Smooth muscle cell (in vitro differentiated cells): ENCODE measurements at regions not wholly inside any gene's neighbourhood (a gene's known extent, or its start where the extent isn't known, plus 50 kb on each side); places are given as distances from the start of the nearest gene placed in this dataset.
A peak's percentile ranks its signal among the peaks of the same experiment; 100 is the strongest.

ENCODE experiments used
- DNase-seq: peaks from one replicate; lab custom pipeline; 2025; ENCODE audit not compliant: unreplicated experiment; lab: John Stamatoyannopoulos, UW
- H2AFZ ChIP-seq: fragments of 200-600 bp; sonication (generic); 2 replicates; pipeline ENCODE4 v1.6.0; 2016; ENCODE audit warnings: antibody characterized with exemption, low read depth, mild to moderate bottlenecking
- H3F3A ChIP-seq: fragments of 200-600 bp; sonication (generic); 2 replicates; pipeline ENCODE4 v1.6.0; 2017; ENCODE audit warnings: antibody characterized with exemption, low read depth
- H3K27ac ChIP-seq: fragments of 200-600 bp; sonication (generic); 2 replicates; pipeline ENCODE4 v1.5.1; 2016; ENCODE audit warnings: low read depth, mild to moderate bottlenecking
- H3K27me3 ChIP-seq: fragments of 200-600 bp; sonication (generic); 2 replicates; pipeline ENCODE4 v1.6.1; 2016; ENCODE audit warnings: low read depth, mild to moderate bottlenecking
- H3K36me3 ChIP-seq: fragments of 200-600 bp; sonication (generic); 2 replicates; pipeline ENCODE4 v1.5.1; 2016; ENCODE audit warnings: low read depth
- H3K4me1 ChIP-seq: fragments of 200-600 bp; sonication (generic); 2 replicates; pipeline ENCODE4 v1.5.1; 2016; ENCODE audit warnings: low read depth
- H3K4me2 ChIP-seq: fragments of 200-600 bp; sonication (generic); 2 replicates; pipeline ENCODE4 v1.6.0; 2016; ENCODE audit warnings: mild to moderate bottlenecking
- H3K4me3 ChIP-seq: fragments of 200-600 bp; sonication (generic); 2 replicates; pipeline ENCODE4 v1.5.1; 2016; ENCODE audit warnings: mild to moderate bottlenecking
- H3K79me2 ChIP-seq: fragments of 200-600 bp; sonication (generic); 2 replicates; pipeline ENCODE4 v1.6.0; 2016; ENCODE audit warnings: low read depth, mild to moderate bottlenecking
- H3K9ac ChIP-seq: fragments of 200-600 bp; sonication (generic); 2 replicates; pipeline ENCODE4 v1.6.0; 2016; ENCODE audit warnings: low read depth
- H3K9me3 ChIP-seq: fragments of 200-600 bp; sonication (generic); replicated peaks from 2 replicates; pipeline ENCODE4 v1.5.1; 2016; ENCODE audit warnings: low read depth
- H4K20me1 ChIP-seq: fragments of 200-600 bp; sonication (generic); 2 replicates; pipeline ENCODE4 v1.6.0; 2016; ENCODE audit warnings: low read depth
- WGBS: methylation state at CpG from one replicate; pipeline ENCODE4 v1.1.7; 2016; ENCODE audit warnings: low lambda C conversion rate; 5-methylcytosine and 5-hydroxymethylcytosine counted together
- TF ChIP-seq, protein P1 (sequence below): fragments of 200-600 bp; sonication (generic); IDR thresholded peaks from 2 replicates; pipeline ENCODE4 v1.5.1; 2017; ENCODE audit warnings: borderline replicate concordance, mild to moderate bottlenecking, antibody characterized with exemption; ENCODE audit not compliant: insufficient read depth, poor library complexity, severe bottlenecking

DNA sequence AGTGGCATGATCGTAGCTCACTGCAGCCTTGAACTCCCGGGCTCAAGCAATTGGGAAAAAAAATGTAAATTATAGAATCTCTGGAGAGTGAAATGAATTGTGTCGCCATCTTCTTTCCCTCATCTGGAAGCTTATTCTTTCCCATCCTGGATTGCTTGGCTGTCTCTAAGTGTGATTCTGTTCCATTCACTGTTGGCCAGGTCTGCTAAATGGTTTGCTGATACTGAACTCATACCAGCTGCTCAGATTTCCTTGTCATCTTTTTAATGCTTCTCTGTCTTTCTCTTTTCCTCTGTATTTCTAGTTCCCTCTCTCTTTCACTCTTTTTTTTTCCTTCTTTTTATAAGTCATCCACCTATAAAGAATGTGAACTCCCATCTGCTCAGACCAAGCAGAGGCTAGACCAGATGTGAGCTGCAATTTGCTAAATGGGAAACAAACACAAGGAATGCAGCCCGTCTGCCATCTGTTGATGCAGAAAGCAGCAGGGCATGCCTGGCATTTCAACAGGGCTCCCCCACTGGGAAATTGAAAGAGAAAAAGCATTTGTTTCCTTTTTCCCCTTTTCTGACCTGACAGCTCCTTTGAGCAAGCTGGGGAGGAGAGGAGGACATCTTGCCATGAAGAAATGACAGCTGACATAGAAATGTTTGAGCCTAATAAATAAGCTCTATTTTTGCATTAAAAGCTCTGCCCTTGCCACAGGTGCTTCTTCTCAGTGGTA is 1823.6 kb upstream of the FLRT2 start:
- DNase-seq = no peak
- Histone ChIP-seq H3F3A (no peaks in the 10 kb centered on the region), H3K27me3 (no peaks in the 10 kb centered on the region), H3K4me1 (no peaks in the 10 kb centered on the region), H3K9me3 (no peaks in the 10 kb centered on the region), H3K27ac (no peak overlapping the region), H3K9ac (no peak overlapping the region), H3K36me3 (no peaks in the 10 kb centered on the region), H3K79me2 (no peaks in the 10 kb centered on the region), H3K4me2 (no peak overlapping the region), H3K4me3 (no peak overlapping the region), H4K20me1 (no peaks in the 10 kb centered on the region), H2AFZ (no peak overlapping the region)
- TF ChIP-seq, protein P1, sequence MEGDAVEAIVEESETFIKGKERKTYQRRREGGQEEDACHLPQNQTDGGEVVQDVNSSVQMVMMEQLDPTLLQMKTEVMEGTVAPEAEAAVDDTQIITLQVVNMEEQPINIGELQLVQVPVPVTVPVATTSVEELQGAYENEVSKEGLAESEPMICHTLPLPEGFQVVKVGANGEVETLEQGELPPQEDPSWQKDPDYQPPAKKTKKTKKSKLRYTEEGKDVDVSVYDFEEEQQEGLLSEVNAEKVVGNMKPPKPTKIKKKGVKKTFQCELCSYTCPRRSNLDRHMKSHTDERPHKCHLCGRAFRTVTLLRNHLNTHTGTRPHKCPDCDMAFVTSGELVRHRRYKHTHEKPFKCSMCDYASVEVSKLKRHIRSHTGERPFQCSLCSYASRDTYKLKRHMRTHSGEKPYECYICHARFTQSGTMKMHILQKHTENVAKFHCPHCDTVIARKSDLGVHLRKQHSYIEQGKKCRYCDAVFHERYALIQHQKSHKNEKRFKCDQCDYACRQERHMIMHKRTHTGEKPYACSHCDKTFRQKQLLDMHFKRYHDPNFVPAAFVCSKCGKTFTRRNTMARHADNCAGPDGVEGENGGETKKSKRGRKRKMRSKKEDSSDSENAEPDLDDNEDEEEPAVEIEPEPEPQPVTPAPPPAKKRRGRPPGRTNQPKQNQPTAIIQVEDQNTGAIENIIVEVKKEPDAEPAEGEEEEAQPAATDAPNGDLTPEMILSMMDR = no peak
- WGBS = 86% methylated on average over 4 of the region's 4 CpGs

DNA sequence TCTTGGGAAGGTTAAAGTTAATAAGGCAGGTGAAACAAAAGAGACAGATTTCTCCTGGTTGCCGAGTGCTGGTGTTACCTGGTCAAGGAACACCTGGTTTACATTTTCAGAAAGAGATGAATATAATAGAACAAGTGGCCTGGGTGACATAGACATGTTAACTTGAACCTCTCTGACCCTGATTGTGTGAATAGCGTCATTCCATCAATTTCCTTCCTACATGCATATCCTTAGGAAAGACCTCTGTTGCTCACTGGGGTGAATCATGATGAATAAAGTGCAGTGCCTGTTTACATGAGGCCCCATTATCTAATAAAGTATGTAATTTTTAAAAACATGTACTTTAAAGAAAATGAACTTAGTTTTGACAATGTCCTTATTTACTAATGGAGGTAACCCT is 1822.9 kb upstream of the FLRT2 start:
- Histone ChIP-seq H3K9ac (no peak overlapping the region), H3K4me1 (no peaks in the 10 kb centered on the region), H3K79me2 (no peaks in the 10 kb centered on the region), H3K4me3 (no peak overlapping the region), H2AFZ (no peak overlapping the region), H3K27ac (no peak overlapping the region), H3F3A (no peaks in the 10 kb centered on the region), H3K9me3 (no peaks in the 10 kb centered on the region), H4K20me1 (no peaks in the 10 kb centered on the region), H3K4me2 (no peak overlapping the region), H3K27me3 (no peaks in the 10 kb centered on the region), H3K36me3 (no peaks in the 10 kb centered on the region)
- TF ChIP-seq, protein P1 = no peak
- no peak for DNase-seq
- 80% methylated on average over 2 of the region's 2 CpGs for WGBS

DNA sequence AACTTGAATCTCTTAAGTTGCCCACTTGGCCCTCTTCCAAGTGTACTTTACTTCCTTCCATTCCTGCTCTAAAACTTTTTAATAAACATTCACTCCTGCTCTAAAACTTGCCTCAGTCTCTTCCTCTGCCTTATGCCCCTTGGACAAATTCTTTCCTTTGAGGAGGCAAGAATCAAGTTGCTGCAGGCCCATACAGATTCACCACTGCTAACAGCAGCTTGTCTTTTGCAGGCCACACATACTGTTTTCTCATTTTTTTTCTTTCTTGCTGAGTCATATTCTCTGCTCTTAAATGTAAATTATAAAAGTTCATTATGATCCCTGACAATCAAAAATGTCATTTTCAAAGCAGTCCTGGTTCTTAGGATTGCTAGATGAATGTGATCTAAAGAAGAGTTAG is 1820.8 kb upstream of the FLRT2 start:
- Histone ChIP-seq H3K4me2 (no peak overlapping the region), H3K9me3 (no peaks in the 10 kb centered on the region), H2AFZ (no peak overlapping the region), H3F3A (peaks cover 8% of the 10 kb centered on the region), H3K4me3 (no peak overlapping the region), H3K36me3 (no peaks in the 10 kb centered on the region), H3K27ac (no peak overlapping the region), H3K79me2 (no peaks in the 10 kb centered on the region), H3K27me3 (no peaks in the 10 kb centered on the region), H3K4me1 (no peaks in the 10 kb centered on the region), H4K20me1 (no peaks in the 10 kb centered on the region), H3K9ac (no peak overlapping the region)
- DNase-seq = no peak
- TF ChIP-seq, protein P1 = no peak

DNA sequence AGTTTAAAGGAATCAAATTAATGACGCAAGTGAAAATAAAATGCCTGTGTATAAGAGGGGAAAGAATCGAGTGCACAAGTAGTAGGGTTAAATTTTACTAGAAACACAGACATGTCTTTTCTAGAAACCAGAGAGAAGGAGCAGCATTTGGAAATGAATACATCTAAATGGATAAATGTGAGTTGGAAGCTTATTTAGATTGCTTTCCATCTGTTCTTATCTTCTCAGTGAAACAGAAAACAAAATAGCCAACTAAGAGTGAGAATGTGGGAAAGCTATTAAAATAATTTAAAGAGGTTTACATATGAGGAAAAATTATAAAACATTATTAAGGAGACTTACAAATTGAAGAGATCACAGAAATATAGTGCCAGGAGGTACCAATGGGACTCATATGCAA is 1818.9 kb upstream of the FLRT2 start:
- no peaks in the 10 kb centered on the region for H3K9me3 ChIP-seq
- 97% methylated on average over 2 of the region's 2 CpGs for WGBS
- no peaks in the 10 kb centered on the region for H3K4me1 ChIP-seq
- no peak for DNase-seq
- peaks cover 8% of the 10 kb centered on the region for H3F3A ChIP-seq
- H3K79me2 ChIP-seq = no peaks in the 10 kb centered on the region
- no peaks in the 10 kb centered on the region for H4K20me1 ChIP-seq
- H3K27me3 ChIP-seq = no peaks in the 10 kb centered on the region
- no peaks in the 10 kb centered on the region for H3K36me3 ChIP-seq
- no peak overlapping the region for H3K4me2 ChIP-seq
- H3K4me3 ChIP-seq = no peak overlapping the region
- H2AFZ ChIP-seq = peak overlapping the region; percentile 6
- no peak overlapping the region for H3K9ac ChIP-seq
- H3K27ac ChIP-seq = no peak overlapping the region
- TF ChIP-seq, protein P1 = no peak
